Stimulated activated memory B cell treated with anti-CD40 and anti-IgM and Interleukin-4, amounts not matched to agents 10 μg/mL and 1 μg/mL and 100 μg/mL, for 72 hours (primary cell): ENCODE measurements at regions not wholly inside any gene's neighbourhood (a gene's known extent, or its start where the extent isn't known, plus 50 kb on each side); places are given as distances from the start of the nearest gene placed in this dataset.
"Not testable (repeated sequence)": the region's sequence is repeated elsewhere in the genome, so short reads cannot be mapped to it uniquely, and the experiment has no call there.

Experiments
- ATAC-seq: fragments of 150-1000 bp; cut with Tn5 transposase; 2 replicates; pipeline ENCODE4 v1.10.0; 2021
- H3K27ac Mint-ChIP-seq: one replicate; pipeline ENCODE4 v1.8.0; 2022; ENCODE audit warnings: mild to moderate bottlenecking, mixed read lengths
- H3K27me3 Mint-ChIP-seq: one replicate; pipeline ENCODE4 v1.8.0; 2022; ENCODE audit warnings: mixed read lengths
- H3K36me3 Mint-ChIP-seq: one replicate; pipeline ENCODE4 v1.8.0; 2022; ENCODE audit warnings: mixed read lengths
- H3K4me1 Mint-ChIP-seq: one replicate; pipeline ENCODE4 v1.8.0; 2022; ENCODE audit warnings: mixed read lengths
- H3K4me3 Mint-ChIP-seq: one replicate; pipeline ENCODE4 v1.8.0; 2022; ENCODE audit warnings: mild to moderate bottlenecking, moderate library complexity, mixed read lengths
- H3K9me3 Mint-ChIP-seq: one replicate; pipeline ENCODE4 v1.8.0; 2022; ENCODE audit warnings: mixed read lengths

GRCh38 chr13:37997641-37998040, 128.1 kb upstream of the TRPC4 start:
- Mint-ChIP-seq H3K36me3 (no peaks in the 10 kb centered on the region), H3K4me3 (no peak overlapping the region), H3K9me3 (no peaks in the 10 kb centered on the region), H3K4me1 (no peaks in the 10 kb centered on the region), H3K27me3 (no peaks in the 10 kb centered on the region), H3K27ac (no peak overlapping the region)
- ATAC-seq: no peak

DNA sequence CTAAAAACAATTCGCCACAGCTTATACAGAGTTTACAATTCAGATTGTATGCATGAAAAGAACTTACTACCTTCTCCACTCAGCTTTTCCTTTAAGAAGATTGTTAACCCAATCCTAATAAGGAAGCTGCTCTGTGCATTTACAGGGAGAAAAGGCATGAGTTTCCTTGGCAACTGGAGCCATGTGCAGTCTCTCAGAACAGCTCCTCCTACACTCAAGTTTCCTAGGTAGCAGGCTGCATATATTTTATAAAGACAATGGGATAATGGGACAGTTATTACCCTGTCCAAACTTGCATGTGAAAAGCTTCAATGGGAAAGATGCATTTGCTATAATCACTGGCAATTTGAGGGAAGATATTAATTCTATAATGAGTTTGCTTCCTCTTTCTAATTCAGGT, 125.5 kb upstream of the TRPC4 start:
- H3K4me3 Mint-ChIP-seq: no peak overlapping the region
- no peaks in the 10 kb centered on the region for H3K27me3 Mint-ChIP-seq
- ATAC-seq: no peak
- H3K36me3 Mint-ChIP-seq: no peaks in the 10 kb centered on the region
- H3K4me1 Mint-ChIP-seq: no peaks in the 10 kb centered on the region
- H3K27ac Mint-ChIP-seq: no peak overlapping the region
- H3K9me3 Mint-ChIP-seq: peaks cover 4% of the 10 kb centered on the region

DNA sequence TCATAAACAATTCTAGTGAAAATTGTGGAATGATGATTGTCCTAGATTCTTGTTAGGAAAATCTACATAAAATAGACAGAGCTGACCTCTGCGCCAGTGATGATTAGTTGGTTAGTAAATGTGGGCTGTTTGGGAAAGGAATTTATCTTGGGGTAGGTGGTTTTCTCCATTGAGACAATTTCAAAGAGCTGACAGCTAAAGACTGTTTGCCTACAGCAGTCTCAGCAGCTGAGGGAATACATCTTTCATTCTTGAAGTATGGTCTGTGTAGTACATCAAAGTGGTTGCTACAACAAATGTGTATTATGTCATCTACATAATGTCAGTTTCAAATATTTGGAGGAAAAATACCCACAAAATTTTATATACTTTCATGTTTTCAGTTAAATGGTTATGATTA, 117.2 kb upstream of the TRPC4 start:
- H3K9me3 Mint-ChIP-seq: peaks cover 4% of the 10 kb centered on the region
- H3K4me3 Mint-ChIP-seq: no peak overlapping the region
- H3K27me3 Mint-ChIP-seq: no peaks in the 10 kb centered on the region
- no peaks in the 10 kb centered on the region for H3K4me1 Mint-ChIP-seq
- no peaks in the 10 kb centered on the region for H3K36me3 Mint-ChIP-seq
- ATAC-seq: no peak
- no peak overlapping the region for H3K27ac Mint-ChIP-seq

DNA sequence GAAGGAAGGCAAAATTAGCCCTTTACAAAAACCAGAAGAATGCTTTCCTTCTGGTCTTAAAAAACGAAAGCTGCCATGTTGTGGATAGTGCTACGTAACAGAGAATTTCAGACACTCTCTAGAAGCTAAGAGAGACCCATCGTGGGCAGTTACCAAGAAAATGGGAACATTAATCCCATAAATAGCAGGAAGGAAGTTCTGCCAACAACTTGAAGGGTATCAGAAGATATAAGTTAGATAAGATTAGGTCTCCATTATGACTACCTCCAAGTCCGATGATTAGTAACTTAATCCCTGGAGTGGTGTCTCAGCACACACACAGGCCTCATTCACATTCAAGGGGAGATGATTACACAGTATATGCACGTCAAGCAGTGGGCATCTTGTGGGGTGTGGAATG, 115.7 kb upstream of the TRPC4 start:
- Mint-ChIP-seq H3K9me3 (no peaks in the 10 kb centered on the region), H3K27me3 (no peaks in the 10 kb centered on the region), H3K27ac (no peak overlapping the region), H3K4me3 (no peak overlapping the region), H3K36me3 (no peaks in the 10 kb centered on the region), H3K4me1 (no peaks in the 10 kb centered on the region)
- no peak for ATAC-seq

DNA sequence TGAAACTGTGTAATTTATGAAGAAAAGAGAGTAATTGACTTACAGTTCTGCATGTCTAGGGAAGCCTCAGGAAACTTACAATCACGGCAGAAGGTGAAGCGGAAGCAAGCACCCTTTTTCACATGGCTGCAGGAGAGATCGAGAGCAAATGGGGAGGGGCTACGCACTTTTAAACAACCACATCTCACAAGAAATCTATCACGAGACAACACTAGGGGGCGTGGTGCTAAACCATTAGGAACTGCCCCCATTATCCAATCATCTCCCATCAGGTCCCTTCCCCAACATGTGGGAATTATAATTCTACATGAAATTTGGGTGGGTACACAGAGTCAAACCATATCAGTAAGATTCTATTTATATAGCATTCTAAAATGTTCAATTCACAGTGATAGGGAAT, 114.8 kb upstream of the TRPC4 start:
- Mint-ChIP-seq H3K4me3 (no peak overlapping the region), H3K27me3 (no peaks in the 10 kb centered on the region), H3K36me3 (no peaks in the 10 kb centered on the region), H3K4me1 (no peaks in the 10 kb centered on the region), H3K9me3 (no peaks in the 10 kb centered on the region), H3K27ac (no peak overlapping the region)
- ATAC-seq: no peak

DNA sequence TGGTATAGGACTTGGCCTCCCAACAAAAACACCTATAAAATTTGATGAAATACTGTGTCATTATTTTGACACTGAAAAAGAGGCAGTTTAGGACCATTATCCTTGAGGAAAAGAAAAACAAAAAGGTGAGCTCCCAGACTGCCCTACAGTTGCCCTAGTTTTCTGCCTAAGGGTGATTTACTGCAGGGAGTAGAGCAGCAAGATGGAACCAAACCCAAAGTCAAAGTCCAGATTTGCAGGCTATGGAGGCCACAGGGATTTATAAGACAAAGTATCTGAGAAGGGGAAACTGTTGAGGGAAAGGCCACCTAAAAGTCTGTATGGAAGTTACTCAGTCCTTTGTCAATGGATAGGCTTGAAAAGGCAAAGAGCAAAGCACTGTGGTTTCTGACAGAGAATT, 112.4 kb upstream of the TRPC4 start:
- no peak for ATAC-seq
- Mint-ChIP-seq H3K36me3 (no peaks in the 10 kb centered on the region), H3K4me3 (no peak overlapping the region), H3K27ac (no peak overlapping the region), H3K27me3 (no peaks in the 10 kb centered on the region), H3K9me3 (no peaks in the 10 kb centered on the region), H3K4me1 (no peaks in the 10 kb centered on the region)

- H3K4me1 Mint-ChIP-seq: no peaks in the 10 kb centered on the region
- no peak overlapping the region for H3K4me3 Mint-ChIP-seq
- H3K9me3 Mint-ChIP-seq: no peaks in the 10 kb centered on the region
- H3K27me3 Mint-ChIP-seq: peaks cover 5% of the 10 kb centered on the region
- no peaks in the 10 kb centered on the region for H3K36me3 Mint-ChIP-seq
- no peak overlapping the region for H3K27ac Mint-ChIP-seq
- ATAC-seq: no peak
These were observed 109.1 kb upstream of the TRPC4 start for GRCh38 chr13:37978680-37979079.

DNA sequence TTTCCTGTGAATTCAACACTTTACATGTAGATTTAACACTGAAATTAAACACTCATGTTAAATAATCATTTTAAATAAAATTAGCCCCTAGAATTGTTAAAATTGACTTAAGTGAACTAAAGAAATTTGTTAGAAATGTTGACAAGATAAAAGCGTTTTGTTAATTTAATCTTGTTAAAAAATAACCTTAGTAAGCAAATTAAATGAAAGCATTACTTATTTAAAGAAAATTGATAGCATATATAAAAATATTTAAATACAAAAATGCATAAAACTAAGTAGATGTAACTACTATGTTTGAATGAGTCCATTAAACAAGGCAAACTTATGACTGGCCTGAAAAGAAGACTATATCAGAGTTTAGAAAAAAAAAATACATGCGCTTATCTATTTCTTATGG, 99.0 kb upstream of the TRPC4 start:
- no peak for ATAC-seq
- H3K4me1 Mint-ChIP-seq: no peaks in the 10 kb centered on the region
- H3K4me3 Mint-ChIP-seq: no peak overlapping the region
- no peaks in the 10 kb centered on the region for H3K36me3 Mint-ChIP-seq
- no peak overlapping the region for H3K27ac Mint-ChIP-seq
- peaks cover 3% of the 10 kb centered on the region for H3K9me3 Mint-ChIP-seq
- H3K27me3 Mint-ChIP-seq: peaks cover 12% of the 10 kb centered on the region

GRCh38 chr13:37966266-37966665, 96.7 kb upstream of the TRPC4 start:
- no peaks in the 10 kb centered on the region for H3K27me3 Mint-ChIP-seq
- H3K36me3 Mint-ChIP-seq: no peaks in the 10 kb centered on the region
- H3K4me1 Mint-ChIP-seq: no peaks in the 10 kb centered on the region
- no peak overlapping the region for H3K4me3 Mint-ChIP-seq
- no peak overlapping the region for H3K27ac Mint-ChIP-seq
- H3K9me3 Mint-ChIP-seq: peaks cover 3% of the 10 kb centered on the region
- ATAC-seq: no peak

- H3K36me3 Mint-ChIP-seq: no peaks in the 10 kb centered on the region
- no peaks in the 10 kb centered on the region for H3K27me3 Mint-ChIP-seq
- H3K4me1 Mint-ChIP-seq: no peaks in the 10 kb centered on the region
- no peak overlapping the region for H3K4me3 Mint-ChIP-seq
- no peak overlapping the region for H3K27ac Mint-ChIP-seq
- ATAC-seq: no peak
- peaks cover 2% of the 10 kb centered on the region for H3K9me3 Mint-ChIP-seq
These were observed 90.9 kb upstream of the TRPC4 start for GRCh38 chr13:37960427-37960826.

GRCh38 chr13:37959284-37959683, 89.7 kb upstream of the TRPC4 start:
- ATAC-seq: no peak
- peaks cover 2% of the 10 kb centered on the region for H3K9me3 Mint-ChIP-seq
- no peak overlapping the region for H3K27ac Mint-ChIP-seq
- no peaks in the 10 kb centered on the region for H3K27me3 Mint-ChIP-seq
- no peaks in the 10 kb centered on the region for H3K36me3 Mint-ChIP-seq
- H3K4me1 Mint-ChIP-seq: no peaks in the 10 kb centered on the region
- H3K4me3 Mint-ChIP-seq: no peak overlapping the region

DNA sequence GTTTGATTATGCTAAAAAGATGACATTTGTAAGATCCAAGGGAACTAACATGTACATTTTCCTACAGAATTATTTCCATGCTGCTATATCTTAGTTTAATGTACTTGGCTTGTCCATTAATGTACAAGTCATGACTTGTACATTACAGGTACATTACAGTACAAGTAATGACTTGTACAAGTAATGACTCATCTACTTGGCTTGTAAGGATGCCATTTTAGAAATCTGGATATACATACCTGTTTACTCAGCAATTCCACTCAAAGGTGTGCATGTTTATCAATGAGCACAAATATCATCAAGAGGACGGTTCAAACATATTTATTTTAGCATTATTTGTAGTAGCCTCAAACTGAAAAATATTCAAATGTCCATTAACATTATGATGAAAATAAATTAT, 87.0 kb upstream of the TRPC4 start:
- Mint-ChIP-seq H3K36me3 (no peaks in the 10 kb centered on the region), H3K4me3 (no peak overlapping the region), H3K27me3 (no peaks in the 10 kb centered on the region), H3K27ac (no peak overlapping the region), H3K9me3 (peaks cover 2% of the 10 kb centered on the region), H3K4me1 (no peaks in the 10 kb centered on the region)
- no peak for ATAC-seq

- H3K4me1 Mint-ChIP-seq, H3K27ac Mint-ChIP-seq, H3K4me3 Mint-ChIP-seq, ATAC-seq, H3K36me3 Mint-ChIP-seq, H3K9me3 Mint-ChIP-seq, H3K27me3 Mint-ChIP-seq: not testable (repeated sequence)
These were observed 85.0 kb upstream of the TRPC4 start for GRCh38 chr13:37954597-37954996.

- ATAC-seq: no peak
- H3K36me3 Mint-ChIP-seq: no peaks in the 10 kb centered on the region
- no peaks in the 10 kb centered on the region for H3K9me3 Mint-ChIP-seq
- no peaks in the 10 kb centered on the region for H3K4me1 Mint-ChIP-seq
- no peaks in the 10 kb centered on the region for H3K27me3 Mint-ChIP-seq
- H3K27ac Mint-ChIP-seq: no peak overlapping the region
- H3K4me3 Mint-ChIP-seq: no peak overlapping the region
These were observed 84.6 kb upstream of the TRPC4 start for GRCh38 chr13:37954191-37954590.

DNA sequence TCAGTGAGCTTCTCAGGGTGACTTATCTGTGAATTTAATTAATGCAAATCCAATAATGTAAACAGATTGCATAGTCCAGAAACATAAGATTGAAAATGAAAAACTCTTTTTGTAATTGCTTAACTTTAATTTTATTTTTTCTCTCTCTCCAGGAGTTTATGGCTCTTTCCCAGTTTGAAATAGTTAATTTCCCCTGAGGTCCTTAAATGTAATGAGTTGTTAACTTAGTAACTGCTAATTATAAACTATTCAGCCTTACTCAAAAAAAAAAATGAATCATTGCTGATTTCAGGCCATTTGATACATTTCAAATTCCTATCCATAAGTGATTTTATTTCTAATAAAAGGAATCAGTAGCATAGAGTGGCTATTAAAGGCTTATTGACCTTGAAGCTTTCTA, 84.1 kb upstream of the TRPC4 start:
- no peak overlapping the region for H3K27ac Mint-ChIP-seq
- H3K27me3 Mint-ChIP-seq: no peaks in the 10 kb centered on the region
- no peaks in the 10 kb centered on the region for H3K9me3 Mint-ChIP-seq
- no peak for ATAC-seq
- no peaks in the 10 kb centered on the region for H3K4me1 Mint-ChIP-seq
- H3K36me3 Mint-ChIP-seq: no peaks in the 10 kb centered on the region
- no peak overlapping the region for H3K4me3 Mint-ChIP-seq

DNA sequence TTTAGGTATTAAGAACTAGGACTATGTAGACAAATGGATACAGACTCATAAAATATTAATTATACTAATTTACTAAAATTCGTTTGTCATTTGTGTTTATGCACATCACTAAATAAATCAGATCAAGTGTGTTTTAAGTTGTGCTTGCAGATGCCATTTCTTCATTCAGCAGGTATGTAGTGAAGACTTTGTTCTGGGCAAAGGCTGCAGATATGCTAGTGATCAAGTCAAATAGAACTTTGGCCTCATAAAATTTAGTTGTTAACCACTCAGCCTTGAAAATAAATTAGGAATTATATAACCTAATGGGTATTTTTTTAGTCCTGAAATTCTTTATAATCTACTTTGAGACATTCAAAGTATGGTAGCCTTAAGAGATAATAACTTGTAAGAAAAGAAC, 80.4 kb upstream of the TRPC4 start:
- no peaks in the 10 kb centered on the region for H3K36me3 Mint-ChIP-seq
- no peaks in the 10 kb centered on the region for H3K4me1 Mint-ChIP-seq
- no peak overlapping the region for H3K4me3 Mint-ChIP-seq
- no peaks in the 10 kb centered on the region for H3K27me3 Mint-ChIP-seq
- no peak overlapping the region for H3K27ac Mint-ChIP-seq
- ATAC-seq: no peak
- H3K9me3 Mint-ChIP-seq: peaks cover 2% of the 10 kb centered on the region

DNA sequence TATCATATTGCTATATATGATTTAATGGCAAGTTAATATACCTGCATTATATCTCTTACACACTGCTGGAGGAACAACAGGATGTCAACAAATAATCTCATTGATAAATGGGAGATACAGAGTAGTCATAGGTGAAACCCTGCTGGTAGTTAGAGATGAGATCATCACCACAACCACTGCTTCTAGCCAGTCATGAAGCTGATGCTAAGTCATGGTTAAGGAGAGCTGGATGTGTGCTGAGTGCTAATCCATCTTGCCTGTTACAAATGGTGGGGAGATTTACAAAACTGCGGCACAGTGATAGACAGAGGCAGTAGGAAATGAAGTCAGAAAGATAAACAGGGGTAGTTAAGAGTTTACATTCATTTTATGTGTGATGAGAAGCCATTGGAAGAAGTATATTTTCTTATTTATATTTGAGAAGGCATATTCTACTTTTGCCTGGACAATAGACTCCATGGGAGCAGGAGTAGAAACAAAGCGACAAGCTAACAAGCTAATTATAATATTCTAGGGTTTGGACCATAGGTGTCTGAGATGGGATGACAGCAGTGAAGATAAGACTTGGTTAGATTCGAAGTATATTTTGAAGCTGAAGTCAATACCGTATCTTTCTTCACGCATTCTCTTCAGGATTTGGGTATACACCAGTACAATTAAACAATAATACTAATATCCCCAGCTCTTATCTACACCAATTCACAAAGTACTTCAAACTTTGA, 78.0 kb upstream of the TRPC4 start:
- Mint-ChIP-seq H3K4me1 (no peaks in the 10 kb centered on the region), H3K27ac (no peak overlapping the region), H3K4me3 (no peak overlapping the region), H3K27me3 (no peaks in the 10 kb centered on the region), H3K36me3 (no peaks in the 10 kb centered on the region), H3K9me3 (peaks cover 2% of the 10 kb centered on the region)
- no peak for ATAC-seq
